ENCODE measurements at regions not wholly inside any gene's neighbourhood (a gene's known extent, or its start where the extent isn't known, plus 50 kb on each side); places are given as distances from the start of the nearest gene placed in this dataset.
"Not testable (repeated sequence)": the region's sequence is repeated elsewhere in the genome, so short reads cannot be mapped to it uniquely, and the experiment has no call there.

- DNase-seq, result not testable (repeated sequence)
Measured at GRCh38 chr15:30761365-30761764, 135.4 kb downstream of the ARHGAP11B start.

- not testable (repeated sequence) for DNase-seq
Measured at GRCh38 chr15:30769390-30770124, 134.2 kb upstream of the FAN1 start.

GRCh38 chr15:30770759-30771158 is 133.0 kb upstream of the FAN1 start:
- no peak for DNase-seq

- DNase-seq, result no peak
Measured at GRCh38 chr15:30783019-30783418, 120.7 kb upstream of the FAN1 start.

GRCh38 chr15:30788595-30788994 is 115.1 kb upstream of the FAN1 start:
- DNase-seq, result no peak

DNA sequence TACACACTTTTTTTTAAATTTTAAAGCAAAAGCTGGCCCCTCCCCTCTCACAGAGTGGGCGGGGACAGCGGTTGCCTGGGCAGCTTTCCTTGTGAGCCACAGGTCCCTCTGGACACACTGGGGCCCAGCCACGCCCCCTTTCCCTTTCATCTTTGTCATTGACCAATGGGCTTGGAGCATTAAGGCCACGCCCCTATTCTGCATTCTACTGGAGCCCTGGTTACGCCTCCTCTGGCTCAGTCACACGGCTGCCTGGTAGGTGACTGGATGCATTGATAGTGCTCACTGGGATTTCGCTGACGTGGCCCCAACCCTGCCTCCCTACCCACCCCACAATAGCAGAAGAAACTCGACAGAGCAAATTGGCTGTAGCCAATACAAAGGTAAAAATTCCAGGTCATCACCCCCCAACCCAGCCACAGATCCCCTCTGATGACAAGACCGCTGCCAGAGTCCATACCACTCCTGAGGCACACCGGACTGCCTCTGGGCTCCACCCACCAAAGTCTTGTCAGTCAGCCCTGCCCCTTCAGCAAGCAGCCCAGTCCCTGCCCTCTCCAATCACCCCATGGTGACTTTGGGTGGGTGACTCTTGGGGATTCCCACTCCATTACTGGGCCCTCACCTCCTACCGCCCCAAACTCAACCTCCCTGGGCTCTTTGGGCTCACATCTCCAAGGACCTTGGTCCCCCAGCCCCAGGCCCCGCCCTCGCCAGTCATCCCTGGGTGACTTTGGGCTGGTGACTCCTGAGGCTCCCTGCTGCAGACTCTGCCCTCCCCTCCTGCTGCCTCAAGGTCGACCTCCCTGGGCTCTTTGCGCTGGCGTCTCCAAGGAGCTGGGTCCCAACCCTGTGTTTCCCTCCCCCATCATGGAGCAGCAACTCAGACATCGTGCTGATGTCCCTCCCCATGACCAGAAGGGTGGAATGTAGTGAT is 112.2 kb upstream of the FAN1 start:
- no peak for DNase-seq

- DNase-seq, result not testable (repeated sequence)
Measured at GRCh38 chr15:30792843-30793242, 110.9 kb upstream of the FAN1 start.

GRCh38 chr15:30794388-30794787 is 109.3 kb upstream of the FAN1 start:
- DNase-seq, result no peak

DNA sequence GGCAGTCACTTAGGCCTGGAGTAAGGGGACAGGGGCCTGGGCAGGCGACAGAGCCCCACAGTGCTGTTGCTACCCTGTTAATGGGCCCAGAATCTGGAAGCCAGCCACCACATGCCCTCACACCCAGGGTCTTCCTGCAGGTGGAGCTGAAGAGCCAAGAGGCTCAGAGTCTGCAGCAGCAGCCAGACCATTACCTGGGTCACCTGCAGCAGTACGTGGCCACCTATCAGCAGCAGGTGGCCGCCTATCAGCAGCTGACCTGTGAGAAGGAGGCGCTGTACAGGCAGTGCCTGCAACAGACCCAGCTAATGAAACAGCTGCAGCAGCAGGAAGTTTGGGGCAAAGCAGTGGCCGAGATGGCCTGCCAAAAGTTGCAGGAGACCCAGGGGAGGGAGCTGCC is 104.2 kb upstream of the FAN1 start:
- DNase-seq, result not testable (repeated sequence)

- DNase-seq, result not testable (repeated sequence)
Measured at GRCh38 chr15:30801140-30801895, 102.4 kb upstream of the FAN1 start.

- peak; percentile 57 for DNase-seq
Measured at GRCh38 chr15:30802001-30802400, 101.7 kb upstream of the FAN1 start.

DNA sequence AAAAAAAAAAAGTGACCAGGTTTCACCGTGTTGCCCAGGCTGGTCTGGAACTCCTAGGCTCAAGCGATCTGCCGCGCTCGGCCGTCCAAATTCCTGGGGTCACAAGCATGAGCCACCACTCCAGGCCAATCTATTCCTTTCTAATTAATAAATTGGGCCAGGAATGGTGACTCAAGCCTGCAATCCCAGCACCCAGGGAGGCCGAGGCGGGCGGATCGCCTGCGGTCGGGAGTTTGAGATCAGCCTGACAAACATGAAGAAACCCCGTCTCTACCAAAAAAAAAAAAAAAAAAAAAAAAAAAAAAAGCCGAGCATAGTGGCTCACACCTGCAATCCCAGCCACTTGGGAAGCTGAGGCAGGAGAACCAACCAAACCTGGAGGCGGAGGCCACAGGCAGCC is 100.0 kb upstream of the FAN1 start:
- not testable (repeated sequence) for DNase-seq

DNA sequence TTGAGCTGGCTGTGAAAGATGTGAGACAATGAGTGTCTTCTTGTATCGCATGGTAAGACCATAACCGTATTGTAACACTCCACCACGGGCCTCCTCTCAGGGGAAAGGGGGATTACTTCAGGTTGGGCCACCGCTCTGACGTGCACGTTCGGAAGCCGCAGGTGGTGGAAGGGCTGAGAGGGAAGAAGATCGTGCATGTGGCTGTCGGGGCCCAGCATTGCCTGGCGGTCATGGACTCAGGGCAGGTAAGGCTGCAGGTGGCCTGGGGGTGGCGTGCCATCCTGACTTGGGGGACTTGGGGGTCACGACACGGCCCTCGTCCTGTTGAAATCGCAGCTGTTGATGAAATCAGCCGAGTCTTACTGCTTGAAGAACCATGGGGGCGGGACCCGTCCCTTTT is 87.3 kb upstream of the FAN1 start:
- DNase-seq, result no peak

DNA sequence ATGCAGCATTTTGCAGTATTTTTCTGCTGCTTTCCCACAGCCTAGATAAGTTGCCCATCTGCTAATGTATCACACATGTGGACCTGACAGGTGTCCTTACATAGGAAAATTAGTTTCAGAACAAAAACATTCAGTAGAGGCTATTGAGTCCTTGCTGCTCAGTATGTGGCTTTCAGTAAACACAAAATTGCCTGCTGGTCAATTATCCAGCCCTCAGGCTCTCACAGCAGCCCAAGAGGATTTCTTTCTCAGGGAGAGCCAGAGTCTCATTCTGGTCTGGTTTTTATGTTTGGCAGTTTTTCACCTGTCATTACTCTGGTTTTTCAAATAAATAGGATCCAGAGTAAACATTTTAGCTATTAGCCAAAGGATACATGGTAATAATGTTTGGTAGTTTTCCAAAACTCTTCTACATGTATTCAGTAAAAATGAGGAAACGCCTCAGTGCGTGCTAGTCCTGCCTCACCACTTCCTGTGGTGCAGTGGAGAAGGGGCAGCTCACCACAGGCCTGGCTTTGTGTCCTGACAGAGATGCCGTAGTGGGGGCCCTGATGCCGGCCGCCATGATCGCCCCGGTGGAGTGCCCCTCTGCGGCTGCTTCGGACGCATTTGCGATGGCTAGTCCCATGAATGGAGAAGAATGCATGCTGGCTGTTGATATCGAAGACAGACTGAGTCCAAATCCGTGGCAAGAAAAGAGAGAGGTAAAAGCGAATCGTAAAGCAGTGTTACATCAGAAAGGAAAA is 80.5 kb upstream of the FAN1 start:
- peak; percentile 31 for DNase-seq

DNA sequence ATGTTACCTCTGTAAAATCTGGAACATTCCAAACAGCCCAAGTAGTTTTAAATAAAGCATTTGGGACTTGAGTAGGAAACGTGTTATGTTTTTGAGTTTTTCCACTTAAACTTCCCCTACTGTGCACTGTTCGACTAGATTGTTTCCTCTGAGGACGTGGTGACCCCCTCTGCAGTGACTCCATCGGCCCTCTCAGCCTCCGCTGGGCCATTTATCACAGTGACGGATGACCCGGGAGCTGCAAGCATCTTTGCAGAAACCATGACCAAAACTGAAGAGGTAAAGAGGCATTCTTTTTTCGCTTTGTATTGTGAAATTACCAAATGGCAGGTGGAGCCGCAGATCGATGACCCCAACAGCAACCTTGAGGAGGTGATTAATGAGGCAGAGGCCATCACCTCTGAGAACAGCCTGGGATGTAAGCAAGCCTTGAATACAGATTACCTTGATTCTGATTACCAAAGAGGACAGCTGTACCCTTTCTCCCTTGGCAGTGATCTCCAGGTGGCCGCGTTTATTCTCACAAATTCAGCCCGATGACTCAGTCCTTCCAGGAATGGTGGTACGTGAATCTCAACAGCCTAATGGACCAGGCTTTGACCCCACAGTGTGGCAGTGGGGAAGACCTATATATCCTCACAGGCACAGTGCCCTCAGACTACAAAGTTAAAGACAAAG is 79.1 kb upstream of the FAN1 start:
- DNase-seq, result peak; percentile 15

DNA sequence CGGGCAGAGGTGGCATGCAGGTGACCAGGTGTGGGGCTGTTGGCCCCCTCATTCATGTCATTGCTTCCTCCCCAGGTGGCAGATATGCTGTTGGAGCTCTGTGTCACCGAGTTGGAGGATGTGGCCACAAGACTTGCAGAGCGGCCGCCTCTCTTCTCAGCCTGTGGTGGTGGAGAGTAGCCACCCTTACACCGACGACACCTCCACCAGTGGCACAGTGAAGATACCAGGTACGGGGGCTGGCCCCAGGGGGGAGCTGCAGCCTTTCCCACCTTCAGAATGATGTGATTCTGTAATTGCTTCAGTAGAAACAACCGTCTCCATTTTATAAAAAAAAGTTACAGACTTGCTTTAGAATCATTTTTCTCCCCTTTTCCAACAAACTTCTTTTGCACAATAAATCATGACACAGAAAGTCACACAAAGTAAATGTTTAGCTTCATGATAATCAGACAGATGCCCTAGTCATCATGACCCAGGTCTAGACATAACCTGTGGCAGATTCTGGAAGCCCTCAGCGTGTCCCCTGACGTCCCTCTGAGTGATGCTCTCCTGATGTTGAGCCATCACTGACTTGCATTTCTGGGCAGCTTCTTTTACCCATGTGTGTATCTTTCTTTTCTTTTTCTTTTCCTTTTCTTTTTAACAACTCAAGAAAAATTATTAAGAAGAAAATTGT is 76.0 kb upstream of the FAN1 start:
- no peak for DNase-seq

GRCh38 chr15:30828304-30828639 is 75.4 kb upstream of the FAN1 start:
- DNase-seq, result not testable (repeated sequence)

DNA sequence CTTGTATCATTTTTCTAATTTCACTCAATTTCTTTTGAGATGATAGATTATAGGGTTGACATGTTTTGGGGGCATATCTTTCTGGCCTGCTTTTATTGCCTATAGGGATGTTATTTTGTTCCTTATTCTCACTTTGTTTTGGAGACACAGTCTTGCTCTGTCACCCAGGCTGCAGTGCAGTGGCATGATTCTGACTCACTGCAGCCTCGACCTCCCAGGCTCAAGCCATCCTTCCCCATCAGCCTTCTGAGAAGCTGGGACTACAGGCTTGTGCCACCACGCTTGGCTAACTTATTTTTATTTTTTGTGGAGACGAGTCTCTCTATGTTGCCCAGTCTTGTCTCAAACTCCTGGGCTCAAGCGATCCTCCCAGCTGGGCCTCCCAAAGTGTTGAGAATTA is 72.8 kb upstream of the FAN1 start:
- DNase-seq, result no peak

DNA sequence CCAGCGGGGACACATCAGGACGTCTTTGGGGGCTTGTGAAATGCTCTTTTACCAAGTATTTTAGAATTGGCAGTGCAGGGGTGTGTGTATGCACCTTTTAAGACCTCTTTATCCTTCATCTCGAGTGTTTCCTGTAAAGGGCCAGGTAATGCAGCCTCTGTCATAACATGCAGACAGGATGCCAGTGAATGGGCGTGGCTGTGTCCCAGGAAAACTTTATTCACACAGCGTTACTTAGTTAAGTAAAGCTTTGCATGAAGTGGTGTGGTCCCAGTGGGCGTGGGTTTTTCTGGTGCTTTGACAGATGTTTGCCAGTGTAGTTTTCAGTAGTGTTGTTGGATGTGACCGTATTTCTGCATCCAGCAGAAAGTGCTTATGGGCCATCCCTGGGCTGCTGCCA is 70.3 kb upstream of the FAN1 start:
- DNase-seq, result not testable (repeated sequence)

- DNase-seq, result not testable (repeated sequence)
Measured at GRCh38 chr15:30841639-30842038, 62.1 kb upstream of the FAN1 start.

DNA sequence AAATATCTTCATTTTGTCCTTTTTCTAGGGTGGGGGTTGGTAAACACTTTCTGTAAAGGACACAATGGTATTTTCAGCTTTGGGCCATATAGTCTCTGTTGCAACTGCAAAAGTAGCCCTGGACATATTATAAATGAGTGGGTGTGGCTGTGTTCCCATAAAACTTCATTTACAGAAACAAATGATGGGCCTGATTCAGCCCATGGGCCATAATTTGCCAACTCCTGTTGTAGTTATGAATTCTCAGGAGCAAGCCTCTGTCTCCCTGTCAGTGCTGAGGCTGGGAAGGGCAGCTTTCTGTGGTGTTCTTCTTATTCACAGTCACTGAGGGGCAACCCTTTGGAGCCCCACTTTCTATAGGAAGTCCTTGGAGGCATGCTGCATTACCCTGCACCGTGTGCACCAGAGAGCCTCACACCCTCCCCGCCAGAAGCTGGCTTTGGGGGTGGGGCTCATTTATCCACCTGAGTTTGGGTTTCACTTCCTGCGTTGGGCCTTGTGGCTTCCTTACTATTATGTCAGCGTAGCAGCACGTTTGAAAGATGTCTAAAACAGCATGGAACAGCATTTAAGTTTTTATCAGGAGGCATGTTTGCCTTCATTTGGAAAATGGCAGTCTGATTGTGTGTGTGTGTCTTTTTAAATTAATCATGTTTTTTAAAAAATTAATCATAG is 60.8 kb upstream of the FAN1 start:
- DNase-seq, result not testable (repeated sequence)

Data from NCI-H510A treated with DMSO at 0.1 percent for 48 hours (cell line).